H1 (cell line): ENCODE measurements at regions not wholly inside any gene's neighbourhood (a gene's known extent, or its start where the extent isn't known, plus 50 kb on each side); places are given as distances from the start of the nearest gene placed in this dataset.

Experiments
- TF ChIP-seq, protein P1 (sequence below): fragments of 300-600 bp; sonication (generic); IDR thresholded peaks from 2 replicates; pipeline ENCODE4 v1.7.1; 2012; ENCODE audit warnings: low read length, moderate library complexity, mild to moderate bottlenecking, inconsistent platforms; ENCODE audit not compliant: insufficient replicate concordance
- TF ChIP-seq, protein P2 (sequence below), 3 experiments: IDR thresholded peaks; 1 replicate in 2 of 3; 2 replicates in 1 of 3; pipeline versions ENCODE4 v1.5.1 to v1.6.1; 2011; ENCODE audit warnings: low read length in 3 of 3, mild to moderate bottlenecking in 3 of 3, inconsistent platforms in 2 of 3, low read depth in 1 of 3, moderate library complexity in 1 of 3; ENCODE audit not compliant: insufficient read depth in 1 of 3; ENCODE audit errors: control extremely low read depth in 1 of 3

DNA sequence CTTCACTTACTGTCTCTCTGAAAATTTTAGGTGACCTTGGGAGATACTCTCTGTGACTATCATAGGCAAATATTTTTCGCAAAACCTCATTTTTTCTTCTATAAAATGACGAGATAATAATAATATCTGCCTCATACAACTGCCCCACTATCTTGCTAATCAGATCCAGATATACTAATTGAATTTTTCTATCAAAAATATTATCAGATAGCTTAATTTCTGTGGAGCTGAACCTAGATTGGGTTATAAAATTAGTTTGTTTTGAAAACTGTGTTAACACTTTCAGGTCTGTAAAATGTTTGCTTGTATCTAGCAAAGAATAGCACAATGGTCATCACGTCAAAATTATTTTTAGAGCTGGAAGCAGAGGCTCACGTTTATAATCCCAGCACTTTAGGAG, 486.7 kb upstream of the LRRN3 start (continued):
- TF ChIP-seq, protein P1, sequence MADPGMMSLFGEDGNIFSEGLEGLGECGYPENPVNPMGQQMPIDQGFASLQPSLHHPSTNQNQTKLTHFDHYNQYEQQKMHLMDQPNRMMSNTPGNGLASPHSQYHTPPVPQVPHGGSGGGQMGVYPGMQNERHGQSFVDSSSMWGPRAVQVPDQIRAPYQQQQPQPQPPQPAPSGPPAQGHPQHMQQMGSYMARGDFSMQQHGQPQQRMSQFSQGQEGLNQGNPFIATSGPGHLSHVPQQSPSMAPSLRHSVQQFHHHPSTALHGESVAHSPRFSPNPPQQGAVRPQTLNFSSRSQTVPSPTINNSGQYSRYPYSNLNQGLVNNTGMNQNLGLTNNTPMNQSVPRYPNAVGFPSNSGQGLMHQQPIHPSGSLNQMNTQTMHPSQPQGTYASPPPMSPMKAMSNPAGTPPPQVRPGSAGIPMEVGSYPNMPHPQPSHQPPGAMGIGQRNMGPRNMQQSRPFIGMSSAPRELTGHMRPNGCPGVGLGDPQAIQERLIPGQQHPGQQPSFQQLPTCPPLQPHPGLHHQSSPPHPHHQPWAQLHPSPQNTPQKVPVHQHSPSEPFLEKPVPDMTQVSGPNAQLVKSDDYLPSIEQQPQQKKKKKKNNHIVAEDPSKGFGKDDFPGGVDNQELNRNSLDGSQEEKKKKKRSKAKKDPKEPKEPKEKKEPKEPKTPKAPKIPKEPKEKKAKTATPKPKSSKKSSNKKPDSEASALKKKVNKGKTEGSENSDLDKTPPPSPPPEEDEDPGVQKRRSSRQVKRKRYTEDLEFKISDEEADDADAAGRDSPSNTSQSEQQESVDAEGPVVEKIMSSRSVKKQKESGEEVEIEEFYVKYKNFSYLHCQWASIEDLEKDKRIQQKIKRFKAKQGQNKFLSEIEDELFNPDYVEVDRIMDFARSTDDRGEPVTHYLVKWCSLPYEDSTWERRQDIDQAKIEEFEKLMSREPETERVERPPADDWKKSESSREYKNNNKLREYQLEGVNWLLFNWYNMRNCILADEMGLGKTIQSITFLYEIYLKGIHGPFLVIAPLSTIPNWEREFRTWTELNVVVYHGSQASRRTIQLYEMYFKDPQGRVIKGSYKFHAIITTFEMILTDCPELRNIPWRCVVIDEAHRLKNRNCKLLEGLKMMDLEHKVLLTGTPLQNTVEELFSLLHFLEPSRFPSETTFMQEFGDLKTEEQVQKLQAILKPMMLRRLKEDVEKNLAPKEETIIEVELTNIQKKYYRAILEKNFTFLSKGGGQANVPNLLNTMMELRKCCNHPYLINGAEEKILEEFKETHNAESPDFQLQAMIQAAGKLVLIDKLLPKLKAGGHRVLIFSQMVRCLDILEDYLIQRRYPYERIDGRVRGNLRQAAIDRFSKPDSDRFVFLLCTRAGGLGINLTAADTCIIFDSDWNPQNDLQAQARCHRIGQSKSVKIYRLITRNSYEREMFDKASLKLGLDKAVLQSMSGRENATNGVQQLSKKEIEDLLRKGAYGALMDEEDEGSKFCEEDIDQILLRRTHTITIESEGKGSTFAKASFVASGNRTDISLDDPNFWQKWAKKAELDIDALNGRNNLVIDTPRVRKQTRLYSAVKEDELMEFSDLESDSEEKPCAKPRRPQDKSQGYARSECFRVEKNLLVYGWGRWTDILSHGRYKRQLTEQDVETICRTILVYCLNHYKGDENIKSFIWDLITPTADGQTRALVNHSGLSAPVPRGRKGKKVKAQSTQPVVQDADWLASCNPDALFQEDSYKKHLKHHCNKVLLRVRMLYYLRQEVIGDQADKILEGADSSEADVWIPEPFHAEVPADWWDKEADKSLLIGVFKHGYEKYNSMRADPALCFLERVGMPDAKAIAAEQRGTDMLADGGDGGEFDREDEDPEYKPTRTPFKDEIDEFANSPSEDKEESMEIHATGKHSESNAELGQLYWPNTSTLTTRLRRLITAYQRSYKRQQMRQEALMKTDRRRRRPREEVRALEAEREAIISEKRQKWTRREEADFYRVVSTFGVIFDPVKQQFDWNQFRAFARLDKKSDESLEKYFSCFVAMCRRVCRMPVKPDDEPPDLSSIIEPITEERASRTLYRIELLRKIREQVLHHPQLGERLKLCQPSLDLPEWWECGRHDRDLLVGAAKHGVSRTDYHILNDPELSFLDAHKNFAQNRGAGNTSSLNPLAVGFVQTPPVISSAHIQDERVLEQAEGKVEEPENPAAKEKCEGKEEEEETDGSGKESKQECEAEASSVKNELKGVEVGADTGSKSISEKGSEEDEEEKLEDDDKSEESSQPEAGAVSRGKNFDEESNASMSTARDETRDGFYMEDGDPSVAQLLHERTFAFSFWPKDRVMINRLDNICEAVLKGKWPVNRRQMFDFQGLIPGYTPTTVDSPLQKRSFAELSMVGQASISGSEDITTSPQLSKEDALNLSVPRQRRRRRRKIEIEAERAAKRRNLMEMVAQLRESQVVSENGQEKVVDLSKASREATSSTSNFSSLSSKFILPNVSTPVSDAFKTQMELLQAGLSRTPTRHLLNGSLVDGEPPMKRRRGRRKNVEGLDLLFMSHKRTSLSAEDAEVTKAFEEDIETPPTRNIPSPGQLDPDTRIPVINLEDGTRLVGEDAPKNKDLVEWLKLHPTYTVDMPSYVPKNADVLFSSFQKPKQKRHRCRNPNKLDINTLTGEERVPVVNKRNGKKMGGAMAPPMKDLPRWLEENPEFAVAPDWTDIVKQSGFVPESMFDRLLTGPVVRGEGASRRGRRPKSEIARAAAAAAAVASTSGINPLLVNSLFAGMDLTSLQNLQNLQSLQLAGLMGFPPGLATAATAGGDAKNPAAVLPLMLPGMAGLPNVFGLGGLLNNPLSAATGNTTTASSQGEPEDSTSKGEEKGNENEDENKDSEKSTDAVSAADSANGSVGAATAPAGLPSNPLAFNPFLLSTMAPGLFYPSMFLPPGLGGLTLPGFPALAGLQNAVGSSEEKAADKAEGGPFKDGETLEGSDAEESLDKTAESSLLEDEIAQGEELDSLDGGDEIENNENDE: no peak
- TF ChIP-seq, protein P2, sequence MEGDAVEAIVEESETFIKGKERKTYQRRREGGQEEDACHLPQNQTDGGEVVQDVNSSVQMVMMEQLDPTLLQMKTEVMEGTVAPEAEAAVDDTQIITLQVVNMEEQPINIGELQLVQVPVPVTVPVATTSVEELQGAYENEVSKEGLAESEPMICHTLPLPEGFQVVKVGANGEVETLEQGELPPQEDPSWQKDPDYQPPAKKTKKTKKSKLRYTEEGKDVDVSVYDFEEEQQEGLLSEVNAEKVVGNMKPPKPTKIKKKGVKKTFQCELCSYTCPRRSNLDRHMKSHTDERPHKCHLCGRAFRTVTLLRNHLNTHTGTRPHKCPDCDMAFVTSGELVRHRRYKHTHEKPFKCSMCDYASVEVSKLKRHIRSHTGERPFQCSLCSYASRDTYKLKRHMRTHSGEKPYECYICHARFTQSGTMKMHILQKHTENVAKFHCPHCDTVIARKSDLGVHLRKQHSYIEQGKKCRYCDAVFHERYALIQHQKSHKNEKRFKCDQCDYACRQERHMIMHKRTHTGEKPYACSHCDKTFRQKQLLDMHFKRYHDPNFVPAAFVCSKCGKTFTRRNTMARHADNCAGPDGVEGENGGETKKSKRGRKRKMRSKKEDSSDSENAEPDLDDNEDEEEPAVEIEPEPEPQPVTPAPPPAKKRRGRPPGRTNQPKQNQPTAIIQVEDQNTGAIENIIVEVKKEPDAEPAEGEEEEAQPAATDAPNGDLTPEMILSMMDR (IDR thresholded peaks at IDR 0.05; ENCODE audit: control extremely low read depth in 1 of 3, insufficient read depth in 1 of 3, low read depth in 1 of 3, low read length in 3 of 3): no peak
